ENCODE measurements at regions not wholly inside any gene's neighbourhood (a gene's known extent, or its start where the extent isn't known, plus 50 kb on each side); places are given as distances from the start of the nearest gene placed in this dataset.

DNA sequence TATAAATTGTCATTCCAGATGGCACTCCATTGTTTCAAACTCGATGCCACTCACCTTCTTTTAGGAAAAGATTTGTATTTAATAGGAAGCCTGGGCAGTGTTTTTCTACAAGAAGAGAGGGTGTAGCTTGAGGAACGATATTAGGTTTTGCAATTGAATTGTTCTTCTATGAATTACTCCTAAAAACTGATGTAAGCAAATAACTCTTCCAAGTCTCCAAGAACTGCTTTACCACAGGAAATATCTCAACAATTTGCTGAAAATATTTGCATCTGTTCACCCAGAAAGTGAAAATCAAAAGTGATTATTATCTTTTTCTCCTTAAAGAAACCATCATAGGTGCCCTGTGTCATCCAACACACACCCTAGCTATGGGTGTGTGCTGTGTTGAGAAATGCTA, 261.3 kb upstream of the MEOX2 start:
- H3K4me1 ChIP-seq (ENCODE audit: insufficient read depth): no peaks in the 10 kb centered on the region
- no peaks in the 10 kb centered on the region for H3K9me3 Mint-ChIP-seq
- ATAC-seq: no peak
- H3K4me3 ChIP-seq: no peak overlapping the region
- H3F3A ChIP-seq (replicated peaks; ENCODE audit: low read depth): no peaks in the 10 kb centered on the region
- DNase-seq (ENCODE audit: low spot score): no peak
- no peak overlapping the region for H2AFZ ChIP-seq
- no peaks in the 10 kb centered on the region for H4K20me1 ChIP-seq (replicated peaks; ENCODE audit: insufficient read depth)
- H3K4me3 Mint-ChIP-seq: no peak overlapping the region
- no peaks in the 10 kb centered on the region for H3K27me3 ChIP-seq (ENCODE audit: insufficient read depth)
- no peak overlapping the region for H3K27ac Mint-ChIP-seq
- no peaks in the 10 kb centered on the region for H3K79me2 ChIP-seq (replicated peaks; ENCODE audit: insufficient read depth)
- no peaks in the 10 kb centered on the region for H3K27me3 Mint-ChIP-seq (ENCODE audit: insufficient read depth, low read depth, poor library complexity)
- H3K27ac ChIP-seq (ENCODE audit: low read depth): no peak overlapping the region
- H3K4me1 Mint-ChIP-seq: no peaks in the 10 kb centered on the region
- TF ChIP-seq POLR2AphosphoS5 (IDR thresholded peaks at IDR 0.05; ENCODE audit: low read depth) (no peak), EZH2phosphoT487 (IDR thresholded peaks at IDR 0.05; ENCODE audit: unreplicated experiment) (no peak), EZH2 (IDR thresholded peaks at IDR 0.05; ENCODE audit: low read depth, unreplicated experiment) (no peak), JUNB (IDR thresholded peaks at IDR 0.05; ENCODE audit: unreplicated experiment) (no peak), ZNF331 (CRISPR knock-in tag; IDR thresholded peaks at IDR 0.05; ENCODE audit: low read depth) (no peak), CREB1 (CRISPR knock-in tag; IDR thresholded peaks at IDR 0.05; ENCODE audit: low read depth) (no peak), NANOG (IDR thresholded peaks at IDR 0.05; ENCODE audit: borderline replicate concordance) (no peak), STAT1 (IDR thresholded peaks at IDR 0.05; ENCODE audit: unreplicated experiment) (no peak), ZNF114 (CRISPR knock-in tag; IDR thresholded peaks at IDR 0.05) (no peak)
- TF ChIP-seq, protein P1, sequence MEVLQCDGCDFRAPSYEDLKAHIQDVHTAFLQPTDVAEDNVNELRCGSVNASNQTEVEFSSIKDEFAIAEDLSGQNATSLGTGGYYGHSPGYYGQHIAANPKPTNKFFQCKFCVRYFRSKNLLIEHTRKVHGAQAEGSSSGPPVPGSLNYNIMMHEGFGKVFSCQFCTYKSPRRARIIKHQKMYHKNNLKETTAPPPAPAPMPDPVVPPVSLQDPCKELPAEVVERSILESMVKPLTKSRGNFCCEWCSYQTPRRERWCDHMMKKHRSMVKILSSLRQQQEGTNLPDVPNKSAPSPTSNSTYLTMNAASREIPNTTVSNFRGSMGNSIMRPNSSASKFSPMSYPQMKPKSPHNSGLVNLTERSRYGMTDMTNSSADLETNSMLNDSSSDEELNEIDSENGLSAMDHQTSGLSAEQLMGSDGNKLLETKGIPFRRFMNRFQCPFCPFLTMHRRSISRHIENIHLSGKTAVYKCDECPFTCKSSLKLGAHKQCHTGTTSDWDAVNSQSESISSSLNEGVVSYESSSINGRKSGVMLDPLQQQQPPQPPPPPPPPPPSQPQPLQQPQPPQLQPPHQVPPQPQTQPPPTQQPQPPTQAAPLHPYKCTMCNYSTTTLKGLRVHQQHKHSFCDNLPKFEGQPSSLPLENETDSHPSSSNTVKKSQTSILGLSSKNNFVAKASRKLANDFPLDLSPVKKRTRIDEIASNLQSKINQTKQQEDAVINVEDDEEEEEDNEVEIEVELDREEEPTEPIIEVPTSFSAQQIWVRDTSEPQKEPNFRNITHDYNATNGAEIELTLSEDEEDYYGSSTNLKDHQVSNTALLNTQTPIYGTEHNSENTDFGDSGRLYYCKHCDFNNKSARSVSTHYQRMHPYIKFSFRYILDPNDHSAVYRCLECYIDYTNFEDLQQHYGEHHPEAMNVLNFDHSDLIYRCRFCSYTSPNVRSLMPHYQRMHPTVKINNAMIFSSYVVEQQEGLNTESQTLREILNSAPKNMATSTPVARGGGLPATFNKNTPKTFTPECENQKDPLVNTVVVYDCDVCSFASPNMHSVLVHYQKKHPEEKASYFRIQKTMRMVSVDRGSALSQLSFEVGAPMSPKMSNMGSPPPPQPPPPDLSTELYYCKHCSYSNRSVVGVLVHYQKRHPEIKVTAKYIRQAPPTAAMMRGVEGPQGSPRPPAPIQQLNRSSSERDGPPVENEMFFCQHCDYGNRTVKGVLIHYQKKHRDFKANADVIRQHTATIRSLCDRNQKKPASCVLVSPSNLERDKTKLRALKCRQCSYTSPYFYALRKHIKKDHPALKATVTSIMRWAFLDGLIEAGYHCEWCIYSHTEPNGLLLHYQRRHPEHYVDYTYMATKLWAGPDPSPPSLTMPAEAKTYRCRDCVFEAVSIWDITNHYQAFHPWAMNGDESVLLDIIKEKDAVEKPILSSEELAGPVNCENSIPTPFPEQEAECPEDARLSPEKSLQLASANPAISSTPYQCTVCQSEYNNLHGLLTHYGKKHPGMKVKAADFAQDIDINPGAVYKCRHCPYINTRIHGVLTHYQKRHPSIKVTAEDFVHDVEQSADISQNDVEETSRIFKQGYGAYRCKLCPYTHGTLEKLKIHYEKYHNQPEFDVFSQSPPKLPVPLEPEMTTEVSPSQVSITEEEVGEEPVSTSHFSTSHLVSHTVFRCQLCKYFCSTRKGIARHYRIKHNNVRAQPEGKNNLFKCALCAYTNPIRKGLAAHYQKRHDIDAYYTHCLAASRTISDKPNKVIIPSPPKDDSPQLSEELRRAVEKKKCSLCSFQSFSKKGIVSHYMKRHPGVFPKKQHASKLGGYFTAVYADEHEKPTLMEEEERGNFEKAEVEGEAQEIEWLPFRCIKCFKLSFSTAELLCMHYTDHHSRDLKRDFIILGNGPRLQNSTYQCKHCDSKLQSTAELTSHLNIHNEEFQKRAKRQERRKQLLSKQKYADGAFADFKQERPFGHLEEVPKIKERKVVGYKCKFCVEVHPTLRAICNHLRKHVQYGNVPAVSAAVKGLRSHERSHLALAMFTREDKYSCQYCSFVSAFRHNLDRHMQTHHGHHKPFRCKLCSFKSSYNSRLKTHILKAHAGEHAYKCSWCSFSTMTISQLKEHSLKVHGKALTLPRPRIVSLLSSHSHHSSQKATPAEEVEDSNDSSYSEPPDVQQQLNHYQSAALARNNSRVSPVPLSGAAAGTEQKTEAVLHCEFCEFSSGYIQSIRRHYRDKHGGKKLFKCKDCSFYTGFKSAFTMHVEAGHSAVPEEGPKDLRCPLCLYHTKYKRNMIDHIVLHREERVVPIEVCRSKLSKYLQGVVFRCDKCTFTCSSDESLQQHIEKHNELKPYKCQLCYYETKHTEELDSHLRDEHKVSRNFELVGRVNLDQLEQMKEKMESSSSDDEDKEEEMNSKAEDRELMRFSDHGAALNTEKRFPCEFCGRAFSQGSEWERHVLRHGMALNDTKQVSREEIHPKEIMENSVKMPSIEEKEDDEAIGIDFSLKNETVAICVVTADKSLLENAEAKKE (CRISPR knock-in tag; IDR thresholded peaks at IDR 0.05): no peak
- TF ChIP-seq, protein P2, sequence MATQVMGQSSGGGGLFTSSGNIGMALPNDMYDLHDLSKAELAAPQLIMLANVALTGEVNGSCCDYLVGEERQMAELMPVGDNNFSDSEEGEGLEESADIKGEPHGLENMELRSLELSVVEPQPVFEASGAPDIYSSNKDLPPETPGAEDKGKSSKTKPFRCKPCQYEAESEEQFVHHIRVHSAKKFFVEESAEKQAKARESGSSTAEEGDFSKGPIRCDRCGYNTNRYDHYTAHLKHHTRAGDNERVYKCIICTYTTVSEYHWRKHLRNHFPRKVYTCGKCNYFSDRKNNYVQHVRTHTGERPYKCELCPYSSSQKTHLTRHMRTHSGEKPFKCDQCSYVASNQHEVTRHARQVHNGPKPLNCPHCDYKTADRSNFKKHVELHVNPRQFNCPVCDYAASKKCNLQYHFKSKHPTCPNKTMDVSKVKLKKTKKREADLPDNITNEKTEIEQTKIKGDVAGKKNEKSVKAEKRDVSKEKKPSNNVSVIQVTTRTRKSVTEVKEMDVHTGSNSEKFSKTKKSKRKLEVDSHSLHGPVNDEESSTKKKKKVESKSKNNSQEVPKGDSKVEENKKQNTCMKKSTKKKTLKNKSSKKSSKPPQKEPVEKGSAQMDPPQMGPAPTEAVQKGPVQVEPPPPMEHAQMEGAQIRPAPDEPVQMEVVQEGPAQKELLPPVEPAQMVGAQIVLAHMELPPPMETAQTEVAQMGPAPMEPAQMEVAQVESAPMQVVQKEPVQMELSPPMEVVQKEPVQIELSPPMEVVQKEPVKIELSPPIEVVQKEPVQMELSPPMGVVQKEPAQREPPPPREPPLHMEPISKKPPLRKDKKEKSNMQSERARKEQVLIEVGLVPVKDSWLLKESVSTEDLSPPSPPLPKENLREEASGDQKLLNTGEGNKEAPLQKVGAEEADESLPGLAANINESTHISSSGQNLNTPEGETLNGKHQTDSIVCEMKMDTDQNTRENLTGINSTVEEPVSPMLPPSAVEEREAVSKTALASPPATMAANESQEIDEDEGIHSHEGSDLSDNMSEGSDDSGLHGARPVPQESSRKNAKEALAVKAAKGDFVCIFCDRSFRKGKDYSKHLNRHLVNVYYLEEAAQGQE (IDR thresholded peaks at IDR 0.05; ENCODE audit: unreplicated experiment): no peak
- TF ChIP-seq, protein P3, sequence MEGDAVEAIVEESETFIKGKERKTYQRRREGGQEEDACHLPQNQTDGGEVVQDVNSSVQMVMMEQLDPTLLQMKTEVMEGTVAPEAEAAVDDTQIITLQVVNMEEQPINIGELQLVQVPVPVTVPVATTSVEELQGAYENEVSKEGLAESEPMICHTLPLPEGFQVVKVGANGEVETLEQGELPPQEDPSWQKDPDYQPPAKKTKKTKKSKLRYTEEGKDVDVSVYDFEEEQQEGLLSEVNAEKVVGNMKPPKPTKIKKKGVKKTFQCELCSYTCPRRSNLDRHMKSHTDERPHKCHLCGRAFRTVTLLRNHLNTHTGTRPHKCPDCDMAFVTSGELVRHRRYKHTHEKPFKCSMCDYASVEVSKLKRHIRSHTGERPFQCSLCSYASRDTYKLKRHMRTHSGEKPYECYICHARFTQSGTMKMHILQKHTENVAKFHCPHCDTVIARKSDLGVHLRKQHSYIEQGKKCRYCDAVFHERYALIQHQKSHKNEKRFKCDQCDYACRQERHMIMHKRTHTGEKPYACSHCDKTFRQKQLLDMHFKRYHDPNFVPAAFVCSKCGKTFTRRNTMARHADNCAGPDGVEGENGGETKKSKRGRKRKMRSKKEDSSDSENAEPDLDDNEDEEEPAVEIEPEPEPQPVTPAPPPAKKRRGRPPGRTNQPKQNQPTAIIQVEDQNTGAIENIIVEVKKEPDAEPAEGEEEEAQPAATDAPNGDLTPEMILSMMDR (conservative IDR thresholded peaks at IDR 0.05; ENCODE audit: low read depth in 2 of 2): no peak
- TF ChIP-seq, protein P4, sequence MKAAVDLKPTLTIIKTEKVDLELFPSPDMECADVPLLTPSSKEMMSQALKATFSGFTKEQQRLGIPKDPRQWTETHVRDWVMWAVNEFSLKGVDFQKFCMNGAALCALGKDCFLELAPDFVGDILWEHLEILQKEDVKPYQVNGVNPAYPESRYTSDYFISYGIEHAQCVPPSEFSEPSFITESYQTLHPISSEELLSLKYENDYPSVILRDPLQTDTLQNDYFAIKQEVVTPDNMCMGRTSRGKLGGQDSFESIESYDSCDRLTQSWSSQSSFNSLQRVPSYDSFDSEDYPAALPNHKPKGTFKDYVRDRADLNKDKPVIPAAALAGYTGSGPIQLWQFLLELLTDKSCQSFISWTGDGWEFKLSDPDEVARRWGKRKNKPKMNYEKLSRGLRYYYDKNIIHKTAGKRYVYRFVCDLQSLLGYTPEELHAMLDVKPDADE (IDR thresholded peaks at IDR 0.05): no peak
- H3K9me2 ChIP-seq (ENCODE audit: insufficient read depth): peaks cover 3% of the 10 kb centered on the region; the same call in 1 of the 2 replicates
- no peaks in the 10 kb centered on the region for H3K36me3 Mint-ChIP-seq (ENCODE audit: low read depth)
- no peaks in the 10 kb centered on the region for H3K36me3 ChIP-seq (ENCODE audit: insufficient read depth)
- H3K4me2 ChIP-seq: no peak overlapping the region

Data from GM23338 (cell line).